Thoracic aorta (tissue), 2 donors: ENCODE measurements at regions not wholly inside any gene's neighbourhood (a gene's known extent, or its start where the extent isn't known, plus 50 kb on each side); places are given as distances from the start of the nearest gene placed in this dataset.
"Not testable (repeated sequence)": the region's sequence is repeated elsewhere in the genome, so short reads cannot be mapped to it uniquely, and the experiment has no call there.

Source experiments
- ATAC-seq: fragments of 150-250 bp; one replicate; pipeline ENCODE4 v1.8.0; 2017; ENCODE audit warnings: low read depth; ENCODE audit not compliant: insufficient number of reproducible peaks, low FRiP score
- DNase-seq: peaks from one replicate; pipeline ENCODE4 v3.0.0-alpha.2; 2020; ENCODE audit warnings: low spot score
- H3K27ac ChIP-seq, 2 donors: fragments of 200-600 bp; sonication (generic); 1 replicate in 1 of 2; 2 replicates in 1 of 2; pipeline ENCODE4 v1.5.1; 2016; ENCODE audit warnings: mild to moderate bottlenecking in 2 of 2, moderate library complexity in 2 of 2
- H3K27me3 ChIP-seq: fragments of 200-600 bp; sonication (generic); replicated peaks from 2 replicates; pipeline ENCODE4 v1.6.0; 2016; ENCODE audit warnings: mild to moderate bottlenecking; ENCODE audit not compliant: insufficient read depth
- H3K36me3 ChIP-seq: fragments of 200-600 bp; sonication (generic); one replicate; pipeline ENCODE4 v1.5.1; 2016
- H3K4me1 ChIP-seq, 2 donors: fragments of 200-600 bp; sonication (generic); 1 replicate in 1 of 2; 2 replicates in 1 of 2; pipeline versions ENCODE4 v1.5.1 to v1.6.0; 2016; ENCODE audit warnings: low read depth in 2 of 2, mild to moderate bottlenecking in 1 of 2; ENCODE audit not compliant: control insufficient read depth in 1 of 2
- H3K4me3 ChIP-seq: fragments of 200-600 bp; sonication (generic); 2 replicates; pipeline ENCODE4 v1.5.1; 2016; ENCODE audit warnings: mild to moderate bottlenecking
- H3K9me3 ChIP-seq: fragments of 200-600 bp; sonication (generic); 2 replicates; pipeline ENCODE4 v1.5.1; 2016
- TF ChIP-seq, protein P1 (sequence below): fragments of 200-600 bp; sonication (generic); IDR thresholded peaks from one replicate; pipeline ENCODE4 v1.5.1; 2019; ENCODE audit warnings: antibody characterized with exemption

DNA sequence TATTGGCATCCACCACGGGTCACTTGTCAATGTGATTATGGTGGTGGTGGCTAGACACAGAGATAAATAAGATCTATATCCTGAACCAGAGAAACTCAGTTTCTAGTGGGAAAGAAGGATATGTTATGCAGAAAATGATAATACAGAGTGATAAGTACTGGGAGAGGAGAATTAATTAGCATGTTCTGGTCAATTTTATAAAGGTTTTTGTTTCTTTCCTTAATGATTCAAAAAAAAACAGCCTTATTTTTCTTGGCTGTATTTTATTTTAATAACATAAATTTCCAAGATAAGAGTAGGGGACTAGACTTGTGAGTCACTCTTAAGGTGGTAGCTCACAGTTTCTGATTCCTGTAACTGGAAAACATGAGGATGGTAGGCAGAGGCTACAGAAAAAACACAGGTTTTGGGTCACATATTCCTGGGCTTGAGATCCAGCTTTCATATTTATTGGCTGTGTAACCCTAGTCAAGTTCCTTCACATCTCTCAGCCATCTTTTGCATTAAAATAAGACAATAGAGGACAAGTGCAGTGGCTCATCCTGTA lies 350.3 kb upstream of the RPS23 start:
- Histone ChIP-seq H3K27me3 (no peaks in the 10 kb centered on the region), H3K4me1 (peaks cover 5 to 18% of the 10 kb centered on the region in 2 donors), H3K27ac (peak overlapping the region in 1 of 2 donors; percentile 48), H3K4me3 (no peak overlapping the region), H3K36me3 (no peaks in the 10 kb centered on the region), H3K9me3 (no peaks in the 10 kb centered on the region)
- TF ChIP-seq, protein P1, sequence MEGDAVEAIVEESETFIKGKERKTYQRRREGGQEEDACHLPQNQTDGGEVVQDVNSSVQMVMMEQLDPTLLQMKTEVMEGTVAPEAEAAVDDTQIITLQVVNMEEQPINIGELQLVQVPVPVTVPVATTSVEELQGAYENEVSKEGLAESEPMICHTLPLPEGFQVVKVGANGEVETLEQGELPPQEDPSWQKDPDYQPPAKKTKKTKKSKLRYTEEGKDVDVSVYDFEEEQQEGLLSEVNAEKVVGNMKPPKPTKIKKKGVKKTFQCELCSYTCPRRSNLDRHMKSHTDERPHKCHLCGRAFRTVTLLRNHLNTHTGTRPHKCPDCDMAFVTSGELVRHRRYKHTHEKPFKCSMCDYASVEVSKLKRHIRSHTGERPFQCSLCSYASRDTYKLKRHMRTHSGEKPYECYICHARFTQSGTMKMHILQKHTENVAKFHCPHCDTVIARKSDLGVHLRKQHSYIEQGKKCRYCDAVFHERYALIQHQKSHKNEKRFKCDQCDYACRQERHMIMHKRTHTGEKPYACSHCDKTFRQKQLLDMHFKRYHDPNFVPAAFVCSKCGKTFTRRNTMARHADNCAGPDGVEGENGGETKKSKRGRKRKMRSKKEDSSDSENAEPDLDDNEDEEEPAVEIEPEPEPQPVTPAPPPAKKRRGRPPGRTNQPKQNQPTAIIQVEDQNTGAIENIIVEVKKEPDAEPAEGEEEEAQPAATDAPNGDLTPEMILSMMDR = no peak
- ATAC-seq (peak; percentile 80), DNase-seq (no peak)

DNA sequence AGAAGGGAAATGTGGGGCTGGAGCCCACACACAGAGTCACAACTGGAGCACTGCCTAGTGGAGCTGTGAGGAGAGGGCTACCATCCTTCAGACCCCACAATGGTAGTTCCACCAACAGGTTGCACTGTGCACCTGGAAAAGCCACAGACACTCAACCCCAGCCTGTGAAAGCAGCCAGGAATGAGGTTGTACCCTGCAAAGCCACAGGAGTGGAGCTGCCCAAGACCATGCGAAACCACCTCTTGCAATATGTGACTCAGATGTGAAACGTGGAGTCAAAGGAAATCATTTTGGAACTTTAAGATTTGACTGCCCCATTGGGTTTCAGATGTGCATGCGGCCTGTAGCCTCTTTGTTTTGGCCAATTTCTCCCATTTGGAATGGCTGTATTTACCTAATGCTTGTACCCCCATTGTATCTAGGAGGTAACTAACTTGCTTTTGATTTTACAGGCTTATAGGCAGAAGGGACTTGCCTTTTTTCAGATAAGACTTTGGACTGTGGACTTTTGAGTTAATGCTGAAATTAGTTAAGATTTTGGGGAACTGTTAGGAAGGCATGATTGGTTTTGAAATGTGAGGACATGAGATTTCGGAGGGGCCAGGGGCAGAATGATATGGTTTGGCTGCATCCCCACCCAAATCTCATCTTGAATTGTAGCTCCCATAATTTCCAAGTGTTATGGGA lies 348.9 kb upstream of the RPS23 start:
- H3K4me3 ChIP-seq, H3K9me3 ChIP-seq, DNase-seq, ATAC-seq, H3K27ac ChIP-seq, H3K36me3 ChIP-seq, H3K27me3 ChIP-seq: not testable (repeated sequence)
- peaks cover 5 to 18% of the 10 kb centered on the region in 2 donors for H3K4me1 ChIP-seq

DNA sequence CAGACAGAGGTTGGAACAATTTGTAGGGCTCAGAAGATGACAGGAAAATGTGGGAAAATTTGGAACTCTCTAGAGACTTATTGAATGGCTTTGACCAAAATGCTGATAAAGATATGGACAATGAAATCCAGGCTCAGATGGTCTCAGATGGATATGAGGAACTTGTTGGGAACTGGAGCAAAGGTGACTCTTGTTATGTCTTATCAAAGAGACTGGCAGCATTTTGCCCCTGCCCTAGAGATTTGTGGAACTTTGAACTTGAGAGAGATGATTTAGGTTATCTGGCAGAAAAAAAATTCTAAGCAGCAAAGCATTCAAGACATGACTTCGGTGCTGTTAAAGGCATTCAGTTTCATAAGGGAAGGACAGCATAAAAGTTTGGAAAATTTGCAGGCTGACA lies 347.9 kb upstream of the RPS23 start:
- not testable (repeated sequence) for DNase-seq, H3K36me3 ChIP-seq, H3K9me3 ChIP-seq, H3K27me3 ChIP-seq, H3K4me3 ChIP-seq, H3K27ac ChIP-seq, ATAC-seq
- peaks cover 5 to 18% of the 10 kb centered on the region in 2 donors for H3K4me1 ChIP-seq

DNA sequence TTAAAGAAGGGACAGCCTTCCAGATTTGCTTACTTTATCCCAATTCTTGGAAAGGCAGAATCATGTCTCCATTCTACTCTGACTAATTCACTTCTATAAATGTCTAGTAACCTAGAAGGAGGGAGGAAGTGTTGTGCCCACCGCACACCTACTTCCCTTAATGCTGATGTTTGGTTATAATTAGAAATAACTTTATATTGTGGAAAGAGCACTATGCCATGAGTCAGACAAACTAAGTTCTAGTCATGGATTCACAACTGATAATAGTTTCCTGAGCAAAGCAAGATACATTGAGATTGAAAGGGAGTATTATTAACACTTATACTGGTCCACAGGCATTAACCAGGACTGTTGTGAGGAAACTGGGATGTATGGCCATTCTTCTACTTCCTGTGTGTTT lies 345.9 kb upstream of the RPS23 start:
- H3K36me3 ChIP-seq = no peaks in the 10 kb centered on the region
- H3K9me3 ChIP-seq = peaks cover 3% of the 10 kb centered on the region
- H3K4me1 ChIP-seq = peaks cover 5 to 12% of the 10 kb centered on the region in 2 donors
- TF ChIP-seq, protein P1 = no peak
- H3K4me3 ChIP-seq = no peak overlapping the region
- ATAC-seq (no peak), DNase-seq (no peak)
- no peak overlapping the region for H3K27ac ChIP-seq
- no peaks in the 10 kb centered on the region for H3K27me3 ChIP-seq

DNA sequence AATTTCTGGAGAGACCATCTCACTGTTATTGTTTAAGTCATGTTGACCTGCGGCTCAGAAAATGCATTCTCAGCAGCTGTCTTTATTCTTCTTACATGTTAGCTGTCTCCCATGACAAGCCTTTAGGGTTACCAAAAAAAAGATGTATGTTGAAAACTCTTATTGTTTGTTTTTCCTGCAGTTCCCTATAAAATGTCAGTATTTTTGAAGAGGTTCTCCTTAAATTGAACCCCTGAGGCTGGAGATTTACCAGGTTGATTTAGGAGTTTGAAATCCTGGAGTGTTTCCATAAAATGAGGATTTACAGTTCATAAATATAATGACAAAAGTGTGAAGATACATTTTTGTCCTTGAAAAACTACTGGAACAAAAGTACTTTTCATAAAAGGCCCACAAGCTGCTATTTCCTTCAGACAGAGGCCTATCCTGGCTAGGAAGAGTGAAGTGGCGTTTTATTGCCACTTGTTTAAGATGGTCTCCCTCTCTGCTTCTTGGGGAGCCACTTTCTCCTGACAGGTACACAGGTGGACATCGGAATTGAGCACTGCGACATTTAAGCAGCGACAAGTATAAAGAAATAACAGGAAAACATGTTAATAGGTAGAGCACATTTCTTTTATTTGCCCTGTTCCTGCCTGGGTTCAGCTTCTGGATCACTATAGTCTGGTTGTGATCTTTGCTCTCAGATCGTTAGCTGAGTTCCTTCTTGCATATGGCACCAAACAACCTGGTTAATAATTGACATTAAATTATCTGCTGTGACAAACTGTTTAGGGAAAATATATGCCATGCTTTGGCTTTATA lies 344.8 kb upstream of the RPS23 start:
- Histone ChIP-seq H3K4me1 (peaks cover 0 to 7% of the 10 kb centered on the region in 2 donors), H3K27ac (no peak overlapping the region), H3K36me3 (no peaks in the 10 kb centered on the region), H3K9me3 (peaks cover 4% of the 10 kb centered on the region), H3K4me3 (no peak overlapping the region), H3K27me3 (no peaks in the 10 kb centered on the region)
- TF ChIP-seq, protein P1 = no peak
- DNase-seq (no peak), ATAC-seq (no peak)

DNA sequence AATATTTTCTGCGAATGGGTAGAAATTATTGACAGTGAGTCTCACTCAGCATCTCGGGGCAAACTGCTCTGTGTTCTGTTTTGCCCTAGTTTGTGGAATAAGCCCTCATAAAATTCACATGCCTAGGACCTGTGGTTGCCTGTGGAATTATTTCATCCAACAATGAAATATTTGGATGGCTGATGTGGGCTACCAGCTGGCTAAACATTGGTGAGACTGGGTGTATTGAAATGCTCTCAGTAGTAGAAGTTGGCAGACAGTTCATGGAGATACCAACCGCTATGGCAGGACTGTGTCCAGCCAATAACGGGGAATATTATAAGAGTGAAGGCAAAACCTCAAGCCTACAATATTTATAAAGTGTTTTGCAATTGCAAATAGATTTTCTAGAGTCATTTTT lies 344.1 kb upstream of the RPS23 start:
- no peak overlapping the region for H3K27ac ChIP-seq
- H3K4me3 ChIP-seq = no peak overlapping the region
- H3K27me3 ChIP-seq = no peaks in the 10 kb centered on the region
- no peaks in the 10 kb centered on the region for H3K36me3 ChIP-seq
- no peak for DNase-seq
- H3K9me3 ChIP-seq = peaks cover 4% of the 10 kb centered on the region
- peaks cover 0 to 7% of the 10 kb centered on the region in 2 donors for H3K4me1 ChIP-seq
- TF ChIP-seq, protein P1 = no peak
- no peak for ATAC-seq
